ENCODE measurements at regions not wholly inside any gene's neighbourhood (a gene's known extent, or its start where the extent isn't known, plus 50 kb on each side); places are given as distances from the start of the nearest gene placed in this dataset.
"Not testable (repeated sequence)": the region's sequence is repeated elsewhere in the genome, so short reads cannot be mapped to it uniquely, and the experiment has no call there.

GRCh38 chr21:19490481-19490880 lies 1086.9 kb upstream of the TMPRSS15 start:
- ChIA-PET POLR2A (no interaction called here), CTCF (no interaction called here)
- Histone ChIP-seq H2AFZ (ENCODE audit: low read depth, low read length) (no peak overlapping the region), H3K27ac (ENCODE audit: insufficient read depth, low read depth, low read length) (no peak overlapping the region), H3K79me2 (ENCODE audit: control insufficient read depth, insufficient read depth, low read length) (no peaks in the 10 kb centered on the region), H3K4me1 (ENCODE audit: control insufficient read depth, extremely low read depth, insufficient read depth, low read length) (no peaks in the 10 kb centered on the region), H3K36me3 (ENCODE audit: control insufficient read depth in 2 of 2, extremely low read depth in 1 of 2, insufficient read depth in 2 of 2, low read length in 2 of 2) (no peaks in the 10 kb centered on the region), H4K20me1 (replicated peaks; ENCODE audit: control insufficient read depth, extremely low read depth, insufficient read depth, low read length) (no peaks in the 10 kb centered on the region), H3K4me3 (replicated peaks in 1 of 3; ENCODE audit: insufficient read depth in 1 of 3, low read depth in 1 of 3, low read length in 3 of 3) (no peak overlapping the region), H3K9ac (replicated peaks; ENCODE audit: extremely low read depth, insufficient read depth, low read length) (no peak overlapping the region), H3K4me2 (ENCODE audit: insufficient read depth, low read length) (no peak overlapping the region), H3K9me3 (replicated peaks; ENCODE audit: control insufficient read depth, insufficient read depth, low read length) (no peaks in the 10 kb centered on the region), H3K27me3 (ENCODE audit: control insufficient read depth in 2 of 2, insufficient read depth in 2 of 2, low read length in 2 of 2) (no peaks in the 10 kb centered on the region), H3K9me1 (replicated peaks; ENCODE audit: control insufficient read depth, extremely low read depth, insufficient read depth, low read length) (no peaks in the 10 kb centered on the region)
- FAIRE-seq (no peak), DNase-seq (ENCODE audit: low read depth, low spot score) (no peak)
- BruUV-seq (replicated peaks) = no TSS peak
- dilution Hi-C loops (cut with MboI; ENCODE audit: extremely low pct_ligation_motif_present, low sequenced_read_pairs) = no loop called here
- TF ChIP-seq POLR2AphosphoS5 (IDR thresholded peaks at IDR 0.05; ENCODE audit: insufficient read depth, low read depth, low read length) = no peak
- no peak for TF ChIP-seq FOS (IDR thresholded peaks at IDR 0.05; ENCODE audit: borderline replicate concordance, insufficient read depth, low read length)
- no peak for TF ChIP-seq JUN (IDR thresholded peaks at IDR 0.05; ENCODE audit: borderline replicate concordance, insufficient read depth, insufficient read length, low read depth)
- TF ChIP-seq POLR2A (IDR thresholded peaks at IDR 0.05; ENCODE audit: low read depth, low read length) = no peak
- no peak for TF ChIP-seq GATA2 (IDR thresholded peaks at IDR 0.05; ENCODE audit: insufficient read depth, insufficient read length, low read depth, low read length)
- no peak for TF ChIP-seq MYC (IDR thresholded peaks at IDR 0.05; ENCODE audit: low read depth, low read length)
- TF ChIP-seq EZH2 (IDR thresholded peaks at IDR 0.05; ENCODE audit: borderline replicate concordance, low read depth, low read length, severe bottlenecking) = no peak
- no peak for TF ChIP-seq MAX (IDR thresholded peaks at IDR 0.05; ENCODE audit: insufficient read depth, insufficient read length)
- TF ChIP-seq CTCF (IDR thresholded peaks at IDR 0.05; ENCODE audit: extremely low read depth in 1 of 2, insufficient read depth in 1 of 2, low read depth in 1 of 2, low read length in 2 of 2) = no peak
- intact Hi-C loops (cut with micrococcal nuclease) = no loop called here

- FAIRE-seq; POLR2A ChIA-PET; H3K4me2 ChIP-seq (ENCODE audit: insufficient read depth, low read length); BruUV-seq (replicated peaks); DNase-seq (ENCODE audit: low read depth, low spot score); H4K20me1 ChIP-seq (replicated peaks; ENCODE audit: control insufficient read depth, extremely low read depth, insufficient read depth, low read length); H3K9me1 ChIP-seq (replicated peaks; ENCODE audit: control insufficient read depth, extremely low read depth, insufficient read depth, low read length); H3K4me3 ChIP-seq (replicated peaks in 1 of 3; ENCODE audit: insufficient read depth in 1 of 3, low read depth in 1 of 3, low read length in 3 of 3); H3K27ac ChIP-seq (ENCODE audit: insufficient read depth, low read depth, low read length); H3K4me1 ChIP-seq (ENCODE audit: control insufficient read depth, extremely low read depth, insufficient read depth, low read length); H3K9me3 ChIP-seq (replicated peaks; ENCODE audit: control insufficient read depth, insufficient read depth, low read length); CTCF ChIA-PET; dilution Hi-C loops (cut with MboI; ENCODE audit: extremely low pct_ligation_motif_present, low sequenced_read_pairs); intact Hi-C loops (cut with micrococcal nuclease); H3K27me3 ChIP-seq (ENCODE audit: control insufficient read depth in 2 of 2, insufficient read depth in 2 of 2, low read length in 2 of 2); H3K36me3 ChIP-seq (ENCODE audit: control insufficient read depth in 2 of 2, extremely low read depth in 1 of 2, insufficient read depth in 2 of 2, low read length in 2 of 2); H3K9ac ChIP-seq (replicated peaks; ENCODE audit: extremely low read depth, insufficient read depth, low read length); H2AFZ ChIP-seq (ENCODE audit: low read depth, low read length); H3K79me2 ChIP-seq (ENCODE audit: control insufficient read depth, insufficient read depth, low read length): not testable (repeated sequence)
Measured at GRCh38 chr21:19493437-19494241, 1090.1 kb upstream of the TMPRSS15 start.

Data from endothelial cell of umbilical vein (primary cell).